GM19397 (cell line): ENCODE measurements at regions not wholly inside any gene's neighbourhood (a gene's known extent, or its start where the extent isn't known, plus 50 kb on each side); places are given as distances from the start of the nearest gene placed in this dataset.

ENCODE experiments used
- ATAC-seq: cut with Tn5 transposase; IDR thresholded peaks from one replicate; pipeline ENCODE4 v1.9.1; 2021; ENCODE audit warnings: mild to moderate bottlenecking, moderate library complexity; ENCODE audit not compliant: unreplicated experiment

GRCh38 chr3:5787861-5788488 is 600.5 kb downstream of the EDEM1 start:
- ATAC-seq = no peak

- no peak for ATAC-seq
Measured at GRCh38 chr3:5788496-5788895, 601.0 kb downstream of the EDEM1 start.

DNA sequence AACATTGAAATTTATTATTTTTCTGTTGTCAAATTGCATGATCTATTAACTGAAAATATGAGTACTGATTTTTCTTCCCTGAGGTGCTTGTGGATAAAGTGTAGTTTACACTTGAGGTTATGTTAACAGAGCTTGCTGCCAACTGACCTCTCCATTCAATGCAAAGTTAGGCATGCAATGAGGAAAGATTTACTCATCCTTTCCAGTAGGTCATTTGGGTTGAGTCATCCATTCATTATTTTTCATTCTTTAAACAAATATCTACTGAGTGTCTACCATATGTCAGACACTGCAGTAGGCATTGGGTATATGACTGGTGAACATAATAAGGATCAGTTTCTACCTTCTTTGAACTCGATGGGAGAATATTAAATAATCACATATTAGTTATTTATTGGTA is 604.1 kb downstream of the EDEM1 start:
- ATAC-seq = no peak

DNA sequence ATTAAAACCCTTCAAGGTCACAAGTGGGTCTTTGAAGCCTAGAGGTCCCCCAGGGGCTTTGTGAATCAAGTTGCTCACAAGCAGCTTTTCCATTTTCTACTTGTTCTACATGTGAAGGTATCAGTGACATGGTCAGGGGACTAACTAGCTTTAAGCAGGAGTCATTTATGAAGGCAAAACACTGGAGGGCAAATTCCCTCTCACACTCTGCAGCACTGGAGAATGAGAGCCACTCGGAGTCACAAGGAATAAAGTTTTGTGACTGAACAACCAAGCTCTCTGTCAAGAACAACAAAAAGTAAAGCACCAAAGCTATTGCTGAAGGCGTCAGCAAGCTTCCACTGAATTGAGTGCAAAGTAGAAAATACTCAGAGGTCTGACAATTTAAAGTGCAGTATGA is 609.0 kb downstream of the EDEM1 start:
- ATAC-seq = no peak

- no peak for ATAC-seq
Measured at GRCh38 chr3:5798809-5799208, 611.3 kb downstream of the EDEM1 start.

DNA sequence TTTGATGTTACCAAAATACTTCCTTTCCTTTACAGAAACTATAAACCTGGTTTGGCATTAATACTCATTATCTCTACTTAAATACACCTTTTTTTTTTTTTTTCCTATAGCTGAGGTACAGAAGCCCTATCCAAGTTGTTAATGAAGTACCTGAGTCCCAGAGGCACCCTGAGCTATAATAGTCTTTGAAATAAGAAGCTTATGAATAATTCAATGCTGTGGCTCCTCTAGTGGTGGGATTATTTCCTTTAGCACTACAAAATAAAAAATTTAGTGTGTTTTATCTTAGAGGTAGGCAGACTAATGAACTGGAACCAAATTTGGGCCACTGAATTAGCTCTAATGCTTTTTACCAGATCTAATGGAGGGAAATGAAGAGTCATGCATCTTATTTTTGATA is 611.9 kb downstream of the EDEM1 start:
- ATAC-seq = no peak

- ATAC-seq = no peak
Measured at GRCh38 chr3:5800965-5801364, 613.5 kb downstream of the EDEM1 start.

GRCh38 chr3:5806192-5806591 is 618.7 kb downstream of the EDEM1 start:
- ATAC-seq = no peak

GRCh38 chr3:5809586-5810246 is 622.2 kb downstream of the EDEM1 start:
- no peak for ATAC-seq

DNA sequence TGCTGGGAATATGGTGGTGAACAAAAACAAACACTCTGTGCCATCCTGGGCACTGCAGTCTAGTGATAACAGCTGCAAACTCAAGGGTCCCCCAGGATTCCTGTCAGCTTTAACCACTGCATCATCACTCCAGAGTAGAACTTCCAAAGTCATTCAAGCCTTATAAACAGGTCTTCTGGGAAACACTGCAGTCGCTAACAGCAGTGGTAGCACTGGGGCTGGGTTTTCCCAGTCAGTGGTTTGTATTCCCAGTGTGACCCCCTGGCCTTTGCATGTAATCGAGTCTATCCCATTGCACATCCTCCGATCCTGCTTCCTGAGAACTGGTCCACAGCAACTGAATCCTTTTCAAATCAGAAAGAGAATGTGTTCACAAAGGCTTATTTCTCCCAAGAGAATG is 623.5 kb downstream of the EDEM1 start:
- no peak for ATAC-seq

GRCh38 chr3:5813521-5813920 is 626.0 kb downstream of the EDEM1 start:
- no peak for ATAC-seq

- ATAC-seq = no peak
Measured at GRCh38 chr3:5822843-5823242, 635.3 kb downstream of the EDEM1 start.

- ATAC-seq = no peak
Measured at GRCh38 chr3:5826467-5826866, 639.0 kb downstream of the EDEM1 start.

DNA sequence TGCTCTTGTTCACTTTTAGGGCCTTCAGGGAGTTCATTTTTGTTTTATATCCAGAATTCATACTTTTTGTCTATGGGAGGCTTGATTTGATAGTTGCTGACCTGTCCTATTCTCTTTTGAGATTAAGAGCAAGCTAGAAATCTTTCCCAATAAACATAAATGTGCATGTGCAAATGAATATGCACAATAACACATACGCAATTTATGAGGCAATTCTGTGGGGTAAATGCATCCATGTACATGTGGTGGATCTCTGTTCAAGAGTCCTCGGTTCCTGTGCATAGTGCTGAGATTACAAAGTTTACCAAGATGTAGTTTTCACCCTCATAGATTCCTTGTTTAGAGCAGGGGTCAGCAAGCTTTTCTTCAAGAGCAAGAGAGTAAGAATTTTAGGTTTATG is 640.7 kb downstream of the EDEM1 start:
- ATAC-seq = no peak

- ATAC-seq = no peak
Measured at GRCh38 chr3:5840056-5840455, 652.5 kb downstream of the EDEM1 start.

DNA sequence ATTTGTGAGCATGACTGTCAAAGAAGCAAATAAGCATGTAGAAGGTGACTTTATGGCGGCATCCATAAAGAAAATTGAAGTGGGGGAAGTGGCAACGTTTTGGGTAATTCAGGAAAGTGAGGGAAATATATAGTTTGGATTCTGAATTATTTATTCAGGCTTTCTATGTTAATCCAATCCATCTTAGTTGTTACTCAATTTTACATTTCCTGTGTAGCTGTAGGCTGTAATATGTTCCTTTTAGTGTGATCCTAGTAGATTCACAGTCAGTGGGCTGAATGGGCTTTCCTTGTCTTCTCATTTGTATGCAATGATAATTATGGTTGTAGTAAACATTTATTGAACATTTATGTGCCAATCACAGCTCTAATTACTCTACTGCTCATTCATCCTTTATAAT is 654.1 kb downstream of the EDEM1 start:
- ATAC-seq = no peak

- no peak for ATAC-seq
Measured at GRCh38 chr3:5846261-5846660, 658.8 kb downstream of the EDEM1 start.

DNA sequence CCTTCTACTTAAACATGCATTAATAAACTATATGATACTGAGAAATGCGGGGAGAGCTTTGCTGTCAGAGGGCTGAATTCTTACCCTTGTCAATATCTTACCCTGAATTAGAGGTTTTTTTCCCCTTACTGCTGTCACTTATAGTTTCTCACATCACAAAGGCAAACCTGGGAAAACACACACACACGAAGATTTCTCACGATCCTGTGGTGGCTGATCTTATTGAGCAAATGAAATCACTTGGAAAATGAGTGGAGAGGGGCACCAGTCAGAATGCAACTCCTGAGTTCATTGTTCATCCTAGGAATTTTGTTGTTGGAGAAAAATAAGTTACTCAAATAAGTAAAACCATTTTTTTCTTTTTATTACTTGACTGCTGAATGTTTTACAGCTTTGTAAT is 673.6 kb downstream of the EDEM1 start:
- ATAC-seq = no peak

DNA sequence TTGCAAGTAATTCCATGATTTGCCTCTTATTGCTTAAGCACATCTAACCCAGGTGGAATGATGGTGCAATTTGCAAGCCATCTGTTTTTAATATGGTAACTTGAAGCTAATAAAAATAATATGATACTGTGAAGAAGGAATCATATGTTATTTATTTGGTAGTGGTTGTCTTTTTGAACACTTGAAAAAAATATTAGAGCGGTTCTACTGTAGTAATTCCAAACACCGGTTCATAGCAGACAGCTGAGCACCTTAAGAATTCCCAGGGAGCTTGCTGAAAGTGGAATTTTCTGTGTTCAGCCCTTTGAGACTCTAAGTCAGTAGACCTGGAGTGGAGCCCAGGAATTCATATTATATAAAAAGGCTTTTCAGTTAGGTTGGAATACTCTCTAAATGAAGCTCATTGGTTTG is 687.4 kb downstream of the EDEM1 start:
- ATAC-seq = no peak

DNA sequence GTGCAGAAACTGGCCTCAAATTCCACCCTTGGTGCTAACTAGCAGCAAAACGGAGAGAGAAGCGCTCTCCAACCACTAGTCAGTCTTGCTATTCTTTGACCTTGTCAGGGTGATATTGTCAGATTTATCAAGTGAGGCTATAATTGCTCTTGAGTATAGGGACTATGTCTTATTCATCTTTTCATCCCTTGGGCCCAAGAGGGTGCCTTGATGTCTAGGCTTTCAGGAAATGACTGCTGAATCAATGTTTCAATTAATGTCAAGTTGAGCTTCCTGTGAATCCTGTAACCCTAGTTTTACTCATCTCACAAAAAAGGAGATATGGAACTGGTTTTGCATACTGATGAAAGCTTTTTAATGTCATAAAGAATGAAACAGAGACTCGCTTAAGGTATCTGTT is 701.3 kb downstream of the EDEM1 start:
- no peak for ATAC-seq

DNA sequence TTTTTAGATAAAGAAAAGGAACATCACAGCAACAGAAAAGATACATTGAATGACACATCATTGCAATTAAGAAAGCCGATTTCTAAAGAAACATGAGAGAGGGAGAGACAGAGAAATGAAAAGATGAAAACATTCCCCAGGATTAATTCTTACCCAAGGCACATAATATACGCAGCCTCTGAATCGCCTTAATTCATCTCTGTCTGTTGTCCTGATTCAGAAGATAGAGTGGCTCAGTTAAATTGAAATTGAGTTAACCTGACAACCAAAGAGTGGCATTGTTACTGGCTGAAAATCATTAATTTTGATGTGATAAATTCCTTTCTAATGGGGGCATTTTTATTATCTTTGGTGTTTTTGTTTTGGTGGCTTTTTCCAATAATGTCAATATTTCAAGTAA is 701.9 kb downstream of the EDEM1 start:
- no peak for ATAC-seq

DNA sequence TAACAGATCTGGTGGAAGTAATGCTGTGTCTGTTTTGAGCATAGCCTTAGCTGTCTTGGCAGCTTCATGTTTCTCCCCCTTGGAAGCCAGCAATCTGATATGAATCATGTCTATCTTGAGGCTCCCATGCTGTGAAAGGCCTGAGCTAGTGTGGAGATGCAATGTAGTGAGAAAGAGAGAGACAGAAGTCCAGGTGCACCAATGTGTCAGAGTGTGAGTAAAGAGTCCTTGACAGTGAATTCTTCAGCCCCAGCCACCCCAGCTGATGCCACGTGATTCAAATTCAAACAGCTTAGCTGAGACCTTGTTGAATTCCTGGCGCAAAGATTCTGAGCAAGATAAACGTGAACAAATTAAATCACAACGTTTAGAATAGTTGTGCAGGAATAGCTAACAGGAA is 704.2 kb downstream of the EDEM1 start:
- ATAC-seq = no peak

GRCh38 chr3:5898106-5898505 is 710.6 kb downstream of the EDEM1 start:
- ATAC-seq = no peak
